GM12878 (cell line): ENCODE measurements at regions not wholly inside any gene's neighbourhood (a gene's known extent, or its start where the extent isn't known, plus 50 kb on each side); places are given as distances from the start of the nearest gene placed in this dataset.

Experiments
- ATAC-seq: fragments of 200-7000 bp; cut with Tn5 transposase; 3 replicates; pipeline ENCODE4 v1.9.1; 2020; ENCODE audit warnings: mild to moderate bottlenecking, moderate library complexity
- BruUV-seq: library from RNA; stranded (reverse); fragments of 400-500 nt; replicated peaks from 2 replicates; lab custom pipeline; 2021; lab: Mats Ljungman, UMichigan
- CTCF ChIA-PET: fragments of 300-600 bp; sonication (Branson Sonifier 250); formaldehyde crosslinking; extraction: SDS; loops from one replicate; lab custom pipeline; 2021; ENCODE audit warnings: inconsistent platforms; lab: Yijun Ruan, JAX
- POLR2A ChIA-PET: fragments of 350-600 bp; formaldehyde crosslinking; extraction: SDS; loops from one replicate; lab custom pipeline; 2021; ENCODE audit warnings: inconsistent platforms; lab: Charles Lee
- RAD21 ChIA-PET: fragments of 300-600 bp; sonication (Branson Sonifier 250); formaldehyde crosslinking; loops from one replicate; lab custom pipeline; 2023; ENCODE audit warnings: antibody characterized with exemption; ENCODE audit not compliant: unreplicated experiment; lab: Charles Lee
- SMC1A ChIA-PET: fragments of 300-600 bp; sonication (Branson Sonifier 250); formaldehyde crosslinking; loops from one replicate; lab custom pipeline; 2023; ENCODE audit not compliant: unreplicated experiment, uncharacterized antibody; lab: Charles Lee
- DNase-seq: peaks from one replicate; pipeline ENCODE4 v3.0.0-alpha.2; 2011; ENCODE audit warnings: low read depth, low spot score
- FAIRE-seq: peaks from 3 replicates; lab custom pipeline; 2011; peaks lifted over from hg19 to GRCh38; lab: Jason Lieb, UNC
- H2AFZ ChIP-seq: 2 replicates; pipeline ENCODE4 v1.6.0; 2011; ENCODE audit warnings: low read depth, low read length, control low read depth; ENCODE audit not compliant: control insufficient read depth
- H3K27ac ChIP-seq: 2 replicates; pipeline ENCODE4 v1.5.1; 2011; ENCODE audit warnings: control low read depth; ENCODE audit not compliant: control insufficient read depth, insufficient read depth
- H3K27me3 ChIP-seq, 2 experiments: replicated peaks in 1 of 2; 2 replicates each; pipeline versions ENCODE4 v1.6.0 to v1.6.1; 2011; ENCODE audit warnings: low read length in 1 of 2; ENCODE audit not compliant: control insufficient read depth in 2 of 2, insufficient read depth in 2 of 2
- H3K36me3 ChIP-seq, 2 experiments: 2 replicates each; pipeline ENCODE4 v1.5.1; 2011; ENCODE audit warnings: low read length in 1 of 2; ENCODE audit not compliant: control insufficient read depth in 2 of 2, insufficient read depth in 2 of 2
- H3K4me1 ChIP-seq: 2 replicates; pipeline ENCODE4 v1.6.1; 2011; ENCODE audit warnings: mild to moderate bottlenecking, low read length, moderate library complexity, mixed read lengths; ENCODE audit not compliant: control insufficient read depth, insufficient read depth
- H3K4me2 ChIP-seq: 2 replicates; pipeline ENCODE4 v1.6.0; 2011; ENCODE audit warnings: control low read depth; ENCODE audit not compliant: control insufficient read depth, insufficient read depth
- H3K4me3 ChIP-seq: fragments of 200-600 bp; sonication (generic); 2 replicates; pipeline ENCODE4 v1.5.1; 2016
- H3K79me2 ChIP-seq: 2 replicates; pipeline ENCODE4 v1.6.0; 2011; ENCODE audit warnings: low read length; ENCODE audit not compliant: control insufficient read depth, insufficient read depth
- H3K9ac ChIP-seq: 2 replicates; pipeline ENCODE4 v1.8.0; 2011; ENCODE audit warnings: low read length, control low read depth, mixed read lengths; ENCODE audit not compliant: control insufficient read depth, insufficient read depth
- H3K9me3 ChIP-seq: replicated peaks from 3 replicates; pipeline ENCODE4 v1.5.1; 2011; ENCODE audit warnings: mild to moderate bottlenecking, low read length; ENCODE audit not compliant: control insufficient read depth, insufficient read depth
- H4K20me1 ChIP-seq: 2 replicates; pipeline ENCODE4 v1.6.0; 2011; ENCODE audit not compliant: control insufficient read depth, insufficient read depth
- CEBPB ChIP-seq, 2 experiments: fragments of 150-350 bp in 1 of 2; IDR thresholded peaks; 2 replicates each; pipeline ENCODE4 v1.6.1; 2012 to 2014; ENCODE audit warnings: low read depth in 2 of 2, low read length in 2 of 2, borderline replicate concordance in 1 of 2, inconsistent platforms in 1 of 2
- E2F4 ChIP-seq: IDR thresholded peaks from 2 replicates; pipeline ENCODE4 v1.6.1; 2012; ENCODE audit warnings: low read depth, low read length, improper control_type of control experiment
- ESRRA ChIP-seq: IDR thresholded peaks from 2 replicates; pipeline ENCODE4 v1.6.1; 2012; ENCODE audit warnings: mild to moderate bottlenecking, low read length, improper control_type of control experiment
- FOXK2 ChIP-seq: fragments of 450-650 bp; IDR thresholded peaks from 2 replicates; pipeline ENCODE4 v1.6.1; 2017; ENCODE audit warnings: mild to moderate bottlenecking, moderate library complexity
- MEF2B ChIP-seq: fragments of 450-650 bp; IDR thresholded peaks from 2 replicates; pipeline ENCODE4 v1.6.1; 2018; ENCODE audit warnings: mild to moderate bottlenecking, moderate library complexity; ENCODE audit not compliant: partially characterized antibody, poor library complexity, severe bottlenecking
- MYB ChIP-seq: fragments of 150-350 bp; IDR thresholded peaks from 2 replicates; pipeline ENCODE4 v1.6.1; 2014; ENCODE audit warnings: mild to moderate bottlenecking, low read depth, low read length, borderline replicate concordance
- RCOR1 ChIP-seq: conservative IDR thresholded peaks from 2 replicates; pipeline ENCODE4 v1.6.1; 2012; ENCODE audit warnings: low read depth, low read length, improper control_type of control experiment
- SKIL ChIP-seq: fragments of 450-650 bp; IDR thresholded peaks from 2 replicates; pipeline ENCODE4 v1.6.1; 2017; ENCODE audit warnings: mild to moderate bottlenecking, low read depth, inconsistent platforms; ENCODE audit not compliant: poor library complexity, severe bottlenecking
- STAT3 ChIP-seq: IDR thresholded peaks from 2 replicates; pipeline ENCODE4 v1.6.1; 2011; ENCODE audit warnings: low read depth, low read length, improper control_type of control experiment
- TBL1XR1 ChIP-seq: IDR thresholded peaks from 2 replicates; pipeline ENCODE4 v1.6.1; 2012; ENCODE audit warnings: low read depth, low read length, improper control_type of control experiment
- ZBTB11 ChIP-seq: fragments of 450-650 bp; formaldehyde crosslinking; IDR thresholded peaks from 2 replicates; pipeline ENCODE4 v1.5.0; 2022; ENCODE audit warnings: mild to moderate bottlenecking, missing genetic modification characterization
- ZBTB40 ChIP-seq: fragments of 450-650 bp; IDR thresholded peaks from 2 replicates; pipeline ENCODE4 v1.6.1; 2016; ENCODE audit warnings: mild to moderate bottlenecking, moderate library complexity, borderline replicate concordance
- WGBS: methylation state at CpG from one replicate; pipeline ENCODE4 v1.1.6; 2016; ENCODE audit warnings: low lambda C conversion rate; ENCODE audit not compliant: insufficient replicate concordance, insufficient coverage; ENCODE audit errors: missing lambda C conversion rate; 5-methylcytosine and 5-hydroxymethylcytosine counted together
- in situ Hi-C: fragments of 300-500 bp; cut with MboI; formaldehyde crosslinking; loops from 9 replicates; pipeline ENCODE4 v1.14.3; 2018; ENCODE audit warnings: mixed read lengths
- intact Hi-C: fragments of 100-400 bp; cut with micrococcal nuclease; formaldehyde crosslinking; loops from one replicate; pipeline ENCODE4 v1.14.2; 2022; ENCODE audit not compliant: unreplicated experiment

GRCh38 chr6:2309122-2309521 is 63.7 kb upstream of the GMDS start (continued):
- TF ChIP-seq ZBTB40 (no peak), RCOR1 (no peak)

- Histone ChIP-seq H4K20me1 (no peaks in the 10 kb centered on the region), H3K27ac (no peak overlapping the region), H2AFZ (no peak overlapping the region), H3K27me3 (no peaks in the 10 kb centered on the region), H3K4me3 (no peak overlapping the region), H3K9me3 (no peaks in the 10 kb centered on the region; the same call in 2 of the 3 replicates), H3K4me2 (no peak overlapping the region), H3K36me3 (no peaks in the 10 kb centered on the region), H3K4me1 (no peaks in the 10 kb centered on the region), H3K79me2 (no peaks in the 10 kb centered on the region), H3K9ac (no peak overlapping the region)
- ChIA-PET CTCF (no interaction called here), POLR2A (no interaction called here), RAD21 (no interaction called here), SMC1A (no interaction called here)
- in situ Hi-C loops (no loop called here), intact Hi-C loops (no loop called here)
- DNase-seq = no peak
- WGBS = 100% methylated on average over 3 of the region's 3 CpGs
- no TSS peak for BruUV-seq
- no peak for ATAC-seq
- FAIRE-seq = no peak
- TF ChIP-seq TBL1XR1 (no peak), FOXK2 (no peak), ZBTB11 (CRISPR knock-in tag) (no peak), MYB (no peak), RCOR1 (no peak), SKIL (no peak), CEBPB (IDR thresholded peaks at IDR 0.05; ENCODE audit: borderline replicate concordance in 1 of 2, low read depth in 2 of 2, low read length in 2 of 2) (no peak), E2F4 (no peak), STAT3 (no peak), ESRRA (no peak), MEF2B (no peak)
These were observed 62.4 kb upstream of the GMDS start for GRCh38 chr6:2307799-2308198.
